ENCODE measurements at regions not wholly inside any gene's neighbourhood (a gene's known extent, or its start where the extent isn't known, plus 50 kb on each side); places are given as distances from the start of the nearest gene placed in this dataset.

DNA sequence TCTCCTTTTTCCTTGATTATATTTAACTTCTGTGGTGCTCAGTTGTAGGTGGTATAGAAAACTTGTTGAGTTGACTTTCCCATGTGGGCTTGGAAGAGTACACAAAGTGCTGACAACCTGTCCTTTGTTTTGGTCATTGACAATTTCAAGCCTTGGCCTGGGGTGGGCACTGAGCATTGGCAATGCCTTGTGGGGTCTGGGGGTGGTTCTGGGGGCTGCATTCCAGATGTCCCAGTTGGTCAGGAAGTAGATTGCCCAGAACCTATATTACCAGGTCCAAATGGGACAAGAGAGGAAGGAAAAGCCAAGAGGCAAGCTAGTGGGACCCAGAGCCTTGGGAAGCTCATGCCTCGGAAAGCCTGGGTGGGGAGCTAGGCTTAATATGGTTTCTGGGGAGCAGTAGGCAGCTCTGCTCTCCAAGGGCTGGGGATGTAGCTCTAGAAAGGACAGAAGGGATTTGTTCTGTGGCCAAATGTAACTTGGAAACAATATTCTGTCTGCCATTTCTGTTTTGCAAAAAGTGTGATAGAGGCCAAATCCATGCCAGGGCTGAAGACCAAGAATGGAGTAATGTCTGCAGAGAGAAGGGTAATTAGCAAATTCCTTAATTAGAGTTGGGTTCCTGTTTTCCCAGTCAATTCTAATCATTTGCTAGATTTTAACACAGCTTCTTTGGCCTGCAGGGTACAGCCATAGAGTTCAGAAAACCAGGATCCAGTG lies 87.4 kb downstream of the SLC4A3 start:
- TF ChIP-seq, protein P1, sequence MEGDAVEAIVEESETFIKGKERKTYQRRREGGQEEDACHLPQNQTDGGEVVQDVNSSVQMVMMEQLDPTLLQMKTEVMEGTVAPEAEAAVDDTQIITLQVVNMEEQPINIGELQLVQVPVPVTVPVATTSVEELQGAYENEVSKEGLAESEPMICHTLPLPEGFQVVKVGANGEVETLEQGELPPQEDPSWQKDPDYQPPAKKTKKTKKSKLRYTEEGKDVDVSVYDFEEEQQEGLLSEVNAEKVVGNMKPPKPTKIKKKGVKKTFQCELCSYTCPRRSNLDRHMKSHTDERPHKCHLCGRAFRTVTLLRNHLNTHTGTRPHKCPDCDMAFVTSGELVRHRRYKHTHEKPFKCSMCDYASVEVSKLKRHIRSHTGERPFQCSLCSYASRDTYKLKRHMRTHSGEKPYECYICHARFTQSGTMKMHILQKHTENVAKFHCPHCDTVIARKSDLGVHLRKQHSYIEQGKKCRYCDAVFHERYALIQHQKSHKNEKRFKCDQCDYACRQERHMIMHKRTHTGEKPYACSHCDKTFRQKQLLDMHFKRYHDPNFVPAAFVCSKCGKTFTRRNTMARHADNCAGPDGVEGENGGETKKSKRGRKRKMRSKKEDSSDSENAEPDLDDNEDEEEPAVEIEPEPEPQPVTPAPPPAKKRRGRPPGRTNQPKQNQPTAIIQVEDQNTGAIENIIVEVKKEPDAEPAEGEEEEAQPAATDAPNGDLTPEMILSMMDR (IDR thresholded peaks at IDR 0.05), result no peak
- TF ChIP-seq POLR2A (IDR thresholded peaks at IDR 0.05), result no peak
- no peak for TF ChIP-seq EP300 (IDR thresholded peaks at IDR 0.05)
